ENCODE measurements at regions not wholly inside any gene's neighbourhood (a gene's known extent, or its start where the extent isn't known, plus 50 kb on each side); places are given as distances from the start of the nearest gene placed in this dataset.

GRCh38 chr9:746661-747434 lies 94.6 kb upstream of the DMRT1 start:
- DNase-seq (ENCODE audit: low spot score): no peak
- no peak overlapping the region for H3K9ac ChIP-seq (ENCODE audit: low read depth in 1 of 2, low read length in 2 of 2)
- peak overlapping the region; percentile 31 to 39 for H3K27ac ChIP-seq (ENCODE audit: low read depth in 1 of 2, low read length in 2 of 2)
- no peaks in the 10 kb centered on the region for H3K9me3 ChIP-seq (ENCODE audit: control insufficient read depth in 4 of 4, low read length in 3 of 4)
- 75% methylated on average over 7 of the region's 7 CpGs for WGBS
- H3K36me3 ChIP-seq (ENCODE audit: control insufficient read depth in 4 of 4, insufficient read depth in 3 of 4, low read depth in 1 of 4, low read length in 3 of 4): peaks cover 4 to 35% (median 15%) of the 10 kb centered on the region in 4 donors
- no peak overlapping the region for H3K4me3 ChIP-seq (ENCODE audit: low read depth in 1 of 3, low read length in 3 of 3)
- no peaks in the 10 kb centered on the region for H3K27me3 ChIP-seq (ENCODE audit: control insufficient read depth in 4 of 4, insufficient read depth in 4 of 4, low read length in 3 of 4)
- peaks cover 17 to 51% (median 43%) of the 10 kb centered on the region in 4 donors for H3K4me1 ChIP-seq (ENCODE audit: control insufficient read depth in 4 of 4, insufficient read depth in 4 of 4, low read length in 3 of 4)
- no peak for TF ChIP-seq MAX (IDR thresholded peaks at IDR 0.05)
- TF ChIP-seq EGR1 (IDR thresholded peaks at IDR 0.05; ENCODE audit: low read depth in 2 of 2): peak in 1 of 2 donors; percentile 17

- WGBS: 82% methylated on average over 1 of the region's 1 CpG
These were observed 93.9 kb upstream of the DMRT1 start for GRCh38 chr9:747567-747966.

More at GRCh38 chr9:747567-747966, 93.9 kb upstream of the DMRT1 start:
- no peak for TF ChIP-seq RAD21 (IDR thresholded peaks at IDR 0.05)
- no peak for TF ChIP-seq NR2F2 (IDR thresholded peaks at IDR 0.05)
- TF ChIP-seq REST (IDR thresholded peaks at IDR 0.05): no peak
- no peak for TF ChIP-seq SP1 (IDR thresholded peaks at IDR 0.05)
- TF ChIP-seq TAF1 (conservative IDR thresholded peaks at IDR 0.05): no peak
- no peak for TF ChIP-seq CTCF (IDR thresholded peaks at IDR 0.05; ENCODE audit: low read depth, low read length, missing input control)
- TF ChIP-seq ATF3 (IDR thresholded peaks at IDR 0.05): no peak
- TF ChIP-seq ZBTB33 (IDR thresholded peaks at IDR 0.05): no peak
- Histone ChIP-seq H3K9me3 (ENCODE audit: control insufficient read depth in 4 of 4, low read length in 3 of 4) (no peaks in the 10 kb centered on the region), H3K4me1 (ENCODE audit: control insufficient read depth in 4 of 4, insufficient read depth in 4 of 4, low read length in 3 of 4) (peaks cover 14 to 44% (median 37%) of the 10 kb centered on the region in 4 donors), H3K27ac (ENCODE audit: low read depth in 1 of 2, low read length in 2 of 2) (no peak overlapping the region), H3K36me3 (ENCODE audit: control insufficient read depth in 4 of 4, insufficient read depth in 3 of 4, low read depth in 1 of 4, low read length in 3 of 4) (peaks cover 2 to 28% (median 9%) of the 10 kb centered on the region in 4 donors), H3K9ac (ENCODE audit: low read depth in 1 of 2, low read length in 2 of 2) (no peak overlapping the region), H3K4me3 (ENCODE audit: low read depth in 1 of 3, low read length in 3 of 3) (no peak overlapping the region), H3K27me3 (ENCODE audit: control insufficient read depth in 4 of 4, insufficient read depth in 4 of 4, low read length in 3 of 4) (no peaks in the 10 kb centered on the region)
- no peak for DNase-seq (ENCODE audit: low spot score)
